WTC11 (cell line): ENCODE measurements at regions not wholly inside any gene's neighbourhood (a gene's known extent, or its start where the extent isn't known, plus 50 kb on each side); places are given as distances from the start of the nearest gene placed in this dataset.

Source experiments
- ATAC-seq: fragments of 200-7000 bp; cut with Tn5 transposase; 2 replicates; pipeline ENCODE4 v1.10.0; 2021; ENCODE audit warnings: mild to moderate bottlenecking, moderate library complexity
- CTCF ChIA-PET: fragments of 300-600 bp; sonication (Branson Sonifier 250); formaldehyde crosslinking; loops from one replicate; lab custom pipeline; 2021; ENCODE audit warnings: antibody characterized with exemption; lab: Charles Lee
- POLR2A ChIA-PET: fragments of 350-600 bp; sonication (Branson Sonifier 250); formaldehyde crosslinking; loops from one replicate; lab custom pipeline; 2021; ENCODE audit warnings: antibody characterized with exemption; lab: Charles Lee
- DNase-seq: peaks from one replicate; pipeline ENCODE4 v3.0.0; 2021; ENCODE audit warnings: low spot score
- H3K27ac Mint-ChIP-seq: 2 replicates; pipeline ENCODE4 v1.8.0; 2021; ENCODE audit warnings: mixed read lengths
- H3K27me3 Mint-ChIP-seq: 2 replicates; pipeline ENCODE4 v1.8.0; 2021; ENCODE audit warnings: low read depth, mild to moderate bottlenecking, moderate library complexity, mixed read lengths
- H3K36me3 Mint-ChIP-seq: 2 replicates; pipeline ENCODE4 v1.8.0; 2021; ENCODE audit warnings: mixed read lengths
- H3K4me1 Mint-ChIP-seq: 2 replicates; pipeline ENCODE4 v1.8.0; 2022; ENCODE audit warnings: mixed read lengths
- H3K4me3 Mint-ChIP-seq: 2 replicates; pipeline ENCODE4 v1.8.0; 2021; ENCODE audit warnings: mild to moderate bottlenecking, moderate library complexity, mixed read lengths
- H3K9me3 Mint-ChIP-seq: 2 replicates; pipeline ENCODE4 v1.8.0; 2021; ENCODE audit warnings: mixed read lengths
- ATF1 ChIP-seq: sonication (generic); formaldehyde crosslinking; IDR thresholded peaks from 2 replicates; pipeline ENCODE4 v1.8.1; 2023; ENCODE audit warnings: mild to moderate bottlenecking, moderate library complexity, missing genetic modification reagents
- ATF3 ChIP-seq: sonication (generic); formaldehyde crosslinking; conservative IDR thresholded peaks from 2 replicates; pipeline ENCODE4 v1.8.1; 2022; ENCODE audit warnings: mild to moderate bottlenecking, missing genetic modification reagents
- E2F1 ChIP-seq: sonication (generic); formaldehyde crosslinking; IDR thresholded peaks from 2 replicates; pipeline ENCODE4 v1.8.0; 2022; ENCODE audit warnings: mild to moderate bottlenecking, missing genetic modification reagents
- ERG ChIP-seq: fragments of 250-450 bp; sonication (Bioruptor Pico); IDR thresholded peaks from 2 replicates; pipeline ENCODE4 v1.8.0; 2021; ENCODE audit warnings: mild to moderate bottlenecking
- FOXJ3 ChIP-seq: sonication (generic); formaldehyde crosslinking; IDR thresholded peaks from 2 replicates; pipeline ENCODE4 v1.9.0; 2021; ENCODE audit warnings: missing genetic modification reagents, mild to moderate bottlenecking, borderline replicate concordance
- GRHL2 ChIP-seq: fragments of 250-450 bp; sonication (Bioruptor Pico); IDR thresholded peaks from 2 replicates; pipeline ENCODE4 v1.8.0; 2022; ENCODE audit warnings: mild to moderate bottlenecking, moderate library complexity; ENCODE audit not compliant: insufficient replicate concordance, severe bottlenecking
- JAZF1 ChIP-seq: fragments of 250-450 bp; sonication (Bioruptor Pico); IDR thresholded peaks from 2 replicates; pipeline ENCODE4 v1.9.0; 2021; ENCODE audit warnings: moderate library complexity, mild to moderate bottlenecking, inconsistent platforms
- KAT7 ChIP-seq: sonication (generic); formaldehyde crosslinking; IDR thresholded peaks from 2 replicates; pipeline ENCODE4 v1.8.1; 2023; ENCODE audit warnings: missing genetic modification reagents, mild to moderate bottlenecking, borderline replicate concordance
- MLX ChIP-seq: sonication (generic); formaldehyde crosslinking; IDR thresholded peaks from 2 replicates; pipeline ENCODE4 v1.8.1; 2023; ENCODE audit warnings: mild to moderate bottlenecking, missing genetic modification reagents, moderate library complexity
- MXD4 ChIP-seq: fragments of 250-450 bp; sonication (Bioruptor Pico); IDR thresholded peaks from 2 replicates; pipeline ENCODE4 v1.8.0; 2021; ENCODE audit warnings: mild to moderate bottlenecking, moderate library complexity, borderline replicate concordance
- NFE2L1 ChIP-seq: sonication (generic); formaldehyde crosslinking; IDR thresholded peaks from 2 replicates; pipeline ENCODE4 v1.8.1; 2023; ENCODE audit warnings: missing genetic modification reagents
- NR2C2 ChIP-seq: sonication (generic); formaldehyde crosslinking; IDR thresholded peaks from 2 replicates; pipeline ENCODE4 v1.8.0; 2022; ENCODE audit warnings: mild to moderate bottlenecking, missing genetic modification reagents
- NR3C1 ChIP-seq: sonication (generic); formaldehyde crosslinking; conservative IDR thresholded peaks from 2 replicates; pipeline ENCODE4 v1.8.1; 2023; ENCODE audit warnings: low read depth, mild to moderate bottlenecking, missing genetic modification reagents
- RORB ChIP-seq: fragments of 250-450 bp; sonication (Bioruptor Pico); IDR thresholded peaks from 2 replicates; pipeline ENCODE4 v1.9.0; 2021; ENCODE audit warnings: mild to moderate bottlenecking
- SOX15 ChIP-seq: fragments of 250-450 bp; sonication (Bioruptor Pico); IDR thresholded peaks from 2 replicates; pipeline ENCODE4 v1.9.0; 2021; ENCODE audit warnings: mild to moderate bottlenecking
- SP1 ChIP-seq: sonication (generic); formaldehyde crosslinking; conservative IDR thresholded peaks from 2 replicates; pipeline ENCODE4 v1.8.1; 2022; ENCODE audit warnings: missing genetic modification reagents
- ZNF281 ChIP-seq: sonication (generic); formaldehyde crosslinking; IDR thresholded peaks from 2 replicates; pipeline ENCODE4 v1.8.0; 2023; ENCODE audit warnings: mild to moderate bottlenecking, missing genetic modification reagents
- ZNF423 ChIP-seq: fragments of 250-450 bp; sonication (Bioruptor Pico); IDR thresholded peaks from 2 replicates; pipeline ENCODE4 v2.1.2; 2022; ENCODE audit warnings: mild to moderate bottlenecking, moderate library complexity
- ZNF425 ChIP-seq: fragments of 250-450 bp; sonication (Bioruptor Pico); conservative IDR thresholded peaks from 2 replicates; pipeline ENCODE4 v1.9.0; 2021; ENCODE audit warnings: mild to moderate bottlenecking
- ZNF671 ChIP-seq: fragments of 250-450 bp; sonication (Bioruptor Pico); IDR thresholded peaks from 2 replicates; pipeline ENCODE4 v1.8.0; 2021; ENCODE audit warnings: mild to moderate bottlenecking
- TF ChIP-seq, protein P1 (sequence below): sonication (generic); formaldehyde crosslinking; IDR thresholded peaks from 2 replicates; pipeline ENCODE4 v1.8.1; 2022; ENCODE audit warnings: low read depth, missing genetic modification reagents, borderline replicate concordance

- TF ChIP-seq MLX (CRISPR knock-in tag), result no peak
Observed at GRCh38 chr15:77857419-77857818, 220.1 kb downstream of the TBC1D2B start (continued).

- TF ChIP-seq ZNF423 (no peak), SP1 (CRISPR knock-in tag) (no peak), NR3C1 (no peak), ATF1 (no peak), JAZF1 (CRISPR knock-in tag) (no peak), FOXJ3 (no peak), MXD4 (no peak), ZNF671 (CRISPR knock-in tag) (no peak), ZNF425 (CRISPR knock-in tag) (no peak), NR2C2 (CRISPR knock-in tag) (no peak)
- TF ChIP-seq, protein P1, sequence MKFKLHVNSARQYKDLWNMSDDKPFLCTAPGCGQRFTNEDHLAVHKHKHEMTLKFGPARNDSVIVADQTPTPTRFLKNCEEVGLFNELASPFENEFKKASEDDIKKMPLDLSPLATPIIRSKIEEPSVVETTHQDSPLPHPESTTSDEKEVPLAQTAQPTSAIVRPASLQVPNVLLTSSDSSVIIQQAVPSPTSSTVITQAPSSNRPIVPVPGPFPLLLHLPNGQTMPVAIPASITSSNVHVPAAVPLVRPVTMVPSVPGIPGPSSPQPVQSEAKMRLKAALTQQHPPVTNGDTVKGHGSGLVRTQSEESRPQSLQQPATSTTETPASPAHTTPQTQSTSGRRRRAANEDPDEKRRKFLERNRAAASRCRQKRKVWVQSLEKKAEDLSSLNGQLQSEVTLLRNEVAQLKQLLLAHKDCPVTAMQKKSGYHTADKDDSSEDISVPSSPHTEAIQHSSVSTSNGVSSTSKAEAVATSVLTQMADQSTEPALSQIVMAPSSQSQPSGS, result no peak
- TF ChIP-seq, all 79 proteins: peak for 0
- H3K27ac Mint-ChIP-seq, result no peak overlapping the region
- DNase-seq (no peak), ATAC-seq (no peak)
- ChIA-PET POLR2A (no interaction called here), CTCF (interaction anchor here (0.7 to 1.8 kb wide), 12 partner anchors 8 to 193 kb away, joined by 3 to 8 read pairs (median 4); no protein-coding TSS in a partner anchor)
- H3K36me3 Mint-ChIP-seq, result no peaks in the 10 kb centered on the region
- H3K4me3 Mint-ChIP-seq, result no peak overlapping the region
- no peaks in the 10 kb centered on the region; the same call in 1 of the 2 replicates for H3K27me3 Mint-ChIP-seq
- H3K9me3 Mint-ChIP-seq, result no peaks in the 10 kb centered on the region
- H3K4me1 Mint-ChIP-seq, result peaks cover 20% of the 10 kb centered on the region
Observed at GRCh38 chr15:77856705-77857346, 220.7 kb downstream of the TBC1D2B start.

GRCh38 chr15:77855871-77856270 is 221.6 kb downstream of the TBC1D2B start:
- Mint-ChIP-seq H3K4me3 (no peak overlapping the region), H3K4me1 (peaks cover 20% of the 10 kb centered on the region), H3K36me3 (no peaks in the 10 kb centered on the region), H3K27ac (no peak overlapping the region), H3K27me3 (no peaks in the 10 kb centered on the region; the same call in 1 of the 2 replicates), H3K9me3 (no peaks in the 10 kb centered on the region)
- DNase-seq (no peak), ATAC-seq (no peak)
- ChIA-PET CTCF (interaction anchor here (0.8 to 1.9 kb wide), 8 partner anchors 14 to 247 kb away, joined by 3 to 8 read pairs (median 4); no protein-coding TSS in a partner anchor), POLR2A (no interaction called here)
- TF ChIP-seq NFE2L1 (CRISPR knock-in tag), result no peak
- TF ChIP-seq, protein P1, result no peak
- no peak for TF ChIP-seq ZNF671 (CRISPR knock-in tag)
- TF ChIP-seq GRHL2 (CRISPR knock-in tag), result no peak
- TF ChIP-seq KAT7 (CRISPR knock-in tag), result no peak
- TF ChIP-seq FOXJ3, result no peak
- no peak for TF ChIP-seq JAZF1 (CRISPR knock-in tag)
- TF ChIP-seq E2F1, result no peak
- no peak for TF ChIP-seq SOX15
- TF ChIP-seq ERG (CRISPR knock-in tag), result no peak
- TF ChIP-seq ATF3 (CRISPR knock-in tag), result no peak
- no peak for TF ChIP-seq ZNF281 (CRISPR knock-in tag)
- no peak for TF ChIP-seq RORB (CRISPR knock-in tag)
